ENCODE measurements at regions not wholly inside any gene's neighbourhood (a gene's known extent, or its start where the extent isn't known, plus 50 kb on each side); places are given as distances from the start of the nearest gene placed in this dataset.
"Not testable (repeated sequence)": the region's sequence is repeated elsewhere in the genome, so short reads cannot be mapped to it uniquely, and the experiment has no call there.

DNA sequence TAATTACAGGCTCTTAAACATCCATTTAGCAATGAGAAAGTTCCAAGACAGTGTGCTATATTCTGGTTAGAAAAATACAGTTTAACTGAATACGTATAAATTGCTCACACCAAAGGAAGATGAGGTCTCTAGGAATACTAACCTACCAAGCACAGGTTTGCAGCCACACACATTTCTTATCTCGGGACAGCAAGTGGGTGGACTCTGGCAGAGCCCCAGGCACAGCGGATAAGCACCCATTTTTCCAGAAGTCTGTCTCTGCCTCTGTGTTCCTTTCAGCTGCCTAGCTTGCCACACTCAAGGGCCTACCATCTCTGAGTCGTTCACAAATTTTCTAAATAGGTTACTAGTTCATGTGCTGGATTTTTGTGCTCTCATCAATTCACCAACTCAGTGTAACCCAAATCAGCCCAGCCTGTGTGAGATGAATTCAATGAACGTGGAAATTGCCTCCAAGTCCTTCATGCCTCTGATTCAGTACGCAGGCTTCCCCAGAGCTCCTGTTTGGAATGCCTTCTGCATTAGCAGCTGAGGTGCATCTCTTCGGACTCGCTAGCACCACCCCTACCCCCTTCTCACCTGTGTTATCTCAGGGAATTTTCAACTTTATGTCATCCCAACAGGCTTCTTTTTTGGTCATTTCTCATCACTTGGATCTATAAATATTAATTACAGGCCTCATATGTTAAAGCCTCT, 581.0 kb upstream of the CDH11 start:
- no peak for DNase-seq

DNA sequence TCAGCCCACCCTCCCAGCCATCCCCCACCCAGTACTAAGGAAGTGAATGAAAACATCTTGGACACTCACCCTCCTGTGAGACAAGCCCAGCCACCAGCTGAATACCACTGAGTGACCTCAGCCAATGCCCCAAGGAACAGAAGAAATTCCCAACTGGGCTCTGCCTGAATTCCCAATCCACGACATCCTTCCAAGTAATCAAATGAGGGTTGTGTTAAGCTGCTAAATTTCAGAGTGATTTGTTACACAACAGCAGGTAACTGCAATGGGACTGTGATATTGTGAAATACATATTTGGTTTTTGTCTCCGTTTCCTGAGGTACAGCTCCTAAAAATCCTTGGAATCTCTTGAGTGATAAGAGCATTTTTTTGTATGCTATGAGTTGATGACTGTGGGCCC, 578.7 kb upstream of the CDH11 start:
- no peak for DNase-seq

DNA sequence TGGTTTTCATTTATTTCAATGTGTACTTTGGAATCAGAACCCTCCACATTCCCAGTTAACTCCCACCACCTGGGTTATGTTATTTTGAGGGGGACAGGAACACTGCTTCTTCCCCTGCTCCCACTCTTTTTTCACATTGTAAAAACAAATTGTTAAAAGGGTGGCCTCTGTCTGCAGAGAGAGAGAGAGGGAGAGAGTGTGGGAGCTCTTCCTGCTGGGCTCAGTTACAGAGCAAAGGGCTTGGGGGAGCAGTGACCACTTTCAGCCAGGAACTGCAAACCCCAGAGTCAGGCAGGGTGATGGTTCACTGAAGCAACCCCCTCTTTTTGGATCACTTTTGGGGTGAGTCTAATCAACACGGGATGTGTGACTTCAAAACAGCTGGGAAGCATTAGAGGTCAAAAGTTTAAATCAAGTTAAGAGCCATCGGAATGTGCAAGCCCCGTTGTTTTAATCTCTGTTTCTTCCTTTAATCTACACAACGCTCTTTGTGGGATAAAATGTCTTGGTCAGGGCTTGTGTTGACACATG, 577.0 kb upstream of the CDH11 start:
- no peak for DNase-seq

DNA sequence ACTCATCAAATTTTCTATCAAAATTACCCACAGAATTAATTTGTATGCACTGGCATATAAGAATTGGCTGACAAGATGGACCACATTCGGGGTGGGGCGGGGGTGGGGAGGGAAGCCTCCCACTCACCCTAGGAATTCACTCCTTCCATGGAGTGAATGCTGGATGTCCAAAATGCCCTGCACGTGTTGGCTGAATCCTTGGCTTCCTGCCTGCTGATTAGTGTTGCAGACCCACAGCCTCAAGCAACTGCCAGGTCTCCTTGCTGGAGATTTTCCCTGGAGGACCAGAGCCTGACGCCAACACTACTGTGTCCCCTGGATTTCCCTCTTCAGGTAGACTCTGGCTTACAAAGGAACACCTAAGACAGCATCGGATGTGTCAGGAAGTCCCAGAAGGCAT, 575.7 kb upstream of the CDH11 start:
- DNase-seq, result no peak

DNA sequence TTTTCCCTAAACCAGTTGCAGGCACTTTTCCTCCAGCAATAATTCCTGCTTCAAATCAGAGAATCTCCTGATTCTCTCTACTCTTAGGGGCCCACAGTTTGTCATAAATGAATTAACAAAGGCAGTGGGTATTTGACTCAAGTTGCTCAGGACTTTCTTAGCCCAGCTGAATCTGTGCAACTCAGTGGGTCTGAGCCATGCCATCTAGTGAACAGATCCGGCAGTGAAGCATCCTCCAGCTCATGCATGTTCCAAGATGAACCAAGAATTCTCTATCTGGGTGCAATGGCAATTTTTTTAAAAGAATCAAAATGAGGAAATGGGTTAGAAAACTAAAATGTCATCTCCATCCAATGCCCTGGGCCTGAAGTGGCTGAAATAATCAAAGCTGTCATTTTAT, 575.2 kb upstream of the CDH11 start:
- DNase-seq, result no peak

DNA sequence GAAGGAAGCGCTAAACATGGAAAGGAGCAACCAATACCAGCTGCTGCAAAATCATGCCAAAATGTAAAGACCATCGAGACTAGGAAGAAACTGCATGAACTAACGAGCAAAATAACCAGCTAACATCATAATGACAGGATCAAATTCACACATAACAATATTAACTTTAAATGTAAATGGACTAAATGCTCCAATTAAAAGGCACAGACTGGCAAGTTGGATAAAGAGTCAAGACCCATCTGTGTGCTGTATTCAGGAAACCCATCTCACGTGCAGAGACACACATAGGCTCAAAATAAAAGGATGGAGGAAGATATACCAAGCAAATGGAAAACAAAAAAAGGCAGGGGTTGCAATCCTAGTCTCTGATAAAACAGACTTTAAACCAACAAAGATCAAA, 570.0 kb upstream of the CDH11 start:
- DNase-seq, result not testable (repeated sequence)

DNA sequence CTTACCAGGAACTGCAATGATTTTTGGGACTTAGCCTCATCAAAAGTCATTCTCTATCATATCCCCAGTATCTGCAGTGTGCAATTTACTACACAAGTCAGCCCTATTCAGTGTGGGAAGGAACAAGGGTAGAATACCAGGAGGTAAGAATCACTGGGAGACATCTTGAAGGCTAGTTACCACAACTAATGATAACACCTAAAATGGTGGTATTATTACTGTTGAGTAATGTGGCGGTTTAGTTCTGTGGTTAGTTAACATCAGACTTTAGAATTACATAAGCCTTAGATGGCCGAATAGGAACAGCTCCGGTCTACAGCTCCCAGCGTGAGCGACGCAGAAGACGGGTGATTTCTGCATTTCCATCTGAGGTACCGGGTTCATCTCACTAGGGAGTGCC, 567.9 kb upstream of the CDH11 start:
- DNase-seq, result no peak

DNA sequence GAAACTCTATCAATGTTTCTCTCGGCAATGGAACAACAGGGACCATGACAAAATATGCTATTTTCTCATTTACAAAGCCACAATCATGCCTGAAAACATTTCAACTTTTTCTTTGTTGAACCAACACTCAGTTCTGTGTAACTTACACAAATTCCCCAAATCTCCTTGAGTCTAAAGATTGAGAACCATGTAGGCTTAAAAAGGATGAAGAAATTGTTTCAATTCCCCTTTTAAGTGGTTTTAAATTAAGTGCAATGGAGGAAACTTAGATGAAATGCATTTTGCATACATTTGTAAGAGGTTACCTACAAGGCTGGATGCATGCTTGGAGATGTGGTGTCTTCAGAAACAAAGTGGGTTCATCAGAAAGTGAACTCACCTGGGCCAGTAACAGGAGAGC, 566.4 kb upstream of the CDH11 start:
- DNase-seq, result no peak

DNA sequence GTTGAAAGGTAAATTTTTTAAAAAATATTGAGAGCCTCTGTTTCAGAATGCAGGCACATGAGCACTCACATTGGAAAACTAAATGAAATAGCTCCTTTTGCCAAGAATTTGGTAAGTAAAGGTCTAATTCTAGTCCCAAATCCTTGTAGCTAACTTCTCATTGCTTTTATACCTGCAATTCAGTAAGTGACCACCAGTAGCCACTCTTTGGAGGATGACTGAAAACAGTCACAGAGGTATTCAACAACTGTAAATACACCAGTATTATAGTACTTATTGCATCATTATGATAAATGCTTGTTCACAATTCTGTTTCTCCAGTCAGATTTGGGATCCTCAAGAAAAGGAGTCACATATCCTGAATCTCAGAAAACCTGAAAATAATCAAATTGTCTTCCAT, 562.4 kb upstream of the CDH11 start:
- no peak for DNase-seq

DNA sequence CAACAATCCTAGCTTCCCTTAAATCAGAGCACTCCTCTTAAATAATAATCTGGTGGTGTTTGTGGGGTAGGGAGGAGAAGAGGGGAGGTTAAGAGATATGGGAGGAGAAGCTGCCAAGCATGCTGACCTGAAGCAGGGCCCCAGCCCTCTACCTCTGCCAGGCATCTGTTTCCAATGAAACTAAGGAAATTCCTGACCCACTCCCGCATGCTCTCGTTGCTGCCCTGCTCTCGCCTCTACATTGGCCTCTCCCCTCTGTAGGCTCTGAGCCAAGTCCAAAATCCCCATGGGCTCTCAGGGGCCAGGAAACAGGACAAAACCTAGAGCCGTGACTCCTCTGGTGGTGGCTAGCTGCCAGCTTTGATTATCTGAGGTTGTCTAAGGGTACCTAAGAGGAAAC, 559.5 kb upstream of the CDH11 start:
- DNase-seq, result no peak

DNA sequence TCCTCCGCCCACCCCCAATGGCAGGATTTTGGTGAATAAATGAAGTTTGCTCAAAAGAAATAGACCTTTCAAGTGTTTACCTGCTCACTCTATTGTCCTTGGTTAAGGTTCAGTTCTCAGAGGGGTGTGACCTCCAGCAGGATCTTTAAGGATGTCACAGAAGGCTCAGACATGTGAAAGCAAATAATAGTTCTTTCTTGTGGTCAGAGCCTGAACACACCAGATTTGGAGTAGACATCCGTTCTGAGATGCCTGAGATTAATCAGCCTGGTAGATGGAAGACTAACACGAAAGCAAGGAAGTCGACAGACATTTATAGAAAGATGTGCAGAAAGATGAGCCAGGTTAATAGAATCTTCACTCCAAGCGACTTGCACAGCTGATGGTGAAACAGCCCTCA, 557.9 kb upstream of the CDH11 start:
- no peak for DNase-seq

DNA sequence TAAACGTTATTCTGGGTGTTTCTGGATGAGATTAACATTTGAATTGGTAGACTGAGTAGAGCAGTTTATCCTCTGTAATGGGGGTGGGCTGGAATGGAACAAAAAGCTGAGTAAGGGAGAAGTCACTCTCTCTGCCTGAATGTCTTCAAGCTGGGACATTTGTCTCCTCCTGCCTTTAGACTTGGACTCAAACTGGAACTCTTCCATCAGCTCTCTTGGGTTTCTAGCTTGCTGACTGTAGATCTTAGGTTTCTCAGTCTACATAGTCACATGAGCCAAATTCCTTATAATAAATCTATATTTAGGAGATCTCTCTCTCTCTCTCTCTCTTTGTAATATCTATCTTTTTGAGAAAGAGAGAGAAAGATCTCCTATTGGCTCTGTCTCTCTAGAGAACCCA, 553.3 kb upstream of the CDH11 start:
- no peak for DNase-seq

DNA sequence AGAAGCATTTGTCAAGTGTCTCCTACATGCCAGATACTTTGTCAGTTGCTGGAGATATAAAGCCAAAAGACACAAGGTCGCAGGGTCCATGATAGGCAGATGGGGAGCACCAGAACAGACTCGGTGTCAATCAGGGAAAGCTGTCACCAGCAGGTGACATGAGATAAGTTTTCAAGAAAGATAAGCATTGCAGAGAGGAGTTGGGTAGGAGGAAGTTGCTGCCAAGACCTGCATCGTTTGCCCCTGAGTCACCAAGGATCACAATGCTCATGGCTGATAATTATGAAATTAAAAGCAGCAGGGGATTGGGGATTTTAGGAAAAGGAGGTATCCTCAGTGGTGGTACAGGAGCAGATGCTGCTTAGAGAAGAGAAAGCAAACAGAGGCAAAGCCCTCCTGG, 551.1 kb upstream of the CDH11 start:
- no peak for DNase-seq

DNA sequence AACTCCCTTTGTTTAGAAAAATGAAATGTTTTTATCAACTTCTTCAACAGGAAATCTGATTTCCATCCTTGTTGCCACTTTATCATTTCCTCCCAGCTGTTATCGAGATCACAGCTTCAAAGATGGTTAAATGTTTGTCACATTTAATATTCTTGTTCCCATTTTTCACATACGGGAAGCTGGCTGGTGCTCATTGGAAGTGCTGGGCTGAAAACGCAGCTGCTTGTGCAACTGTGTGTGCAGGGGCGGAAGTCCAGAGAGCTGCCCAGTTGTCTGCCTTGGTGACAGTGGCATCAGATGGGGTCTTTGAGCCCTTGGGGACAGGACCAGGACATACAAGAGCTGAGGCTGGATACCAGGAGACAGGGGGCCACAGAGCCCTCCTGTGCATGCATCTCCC, 549.2 kb upstream of the CDH11 start:
- no peak for DNase-seq

DNA sequence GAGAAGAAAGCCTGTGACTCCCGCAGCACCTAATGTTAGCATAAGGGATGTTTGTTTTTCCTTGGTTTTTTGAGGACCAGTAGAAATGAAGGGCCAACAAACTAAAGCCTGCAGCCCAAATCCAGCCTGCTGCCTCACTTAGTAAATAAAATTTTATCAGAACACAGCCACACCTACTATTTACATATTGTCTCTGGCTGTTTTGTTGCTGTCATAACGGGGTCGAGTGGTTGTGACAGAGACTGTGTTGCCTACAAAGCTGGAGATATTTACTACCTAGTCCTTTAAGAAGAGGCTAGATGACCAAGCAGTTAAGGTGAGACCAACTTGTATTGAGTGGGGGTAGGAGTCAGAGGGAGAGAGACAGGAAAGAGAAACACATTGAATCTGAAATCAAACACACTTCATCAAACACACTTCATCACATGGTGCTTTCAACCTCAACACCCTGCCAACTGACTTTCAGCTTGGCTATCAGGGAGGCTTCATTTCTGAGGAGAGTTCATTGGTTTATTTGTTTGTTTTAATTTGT, 546.3 kb upstream of the CDH11 start:
- no peak for DNase-seq

DNA sequence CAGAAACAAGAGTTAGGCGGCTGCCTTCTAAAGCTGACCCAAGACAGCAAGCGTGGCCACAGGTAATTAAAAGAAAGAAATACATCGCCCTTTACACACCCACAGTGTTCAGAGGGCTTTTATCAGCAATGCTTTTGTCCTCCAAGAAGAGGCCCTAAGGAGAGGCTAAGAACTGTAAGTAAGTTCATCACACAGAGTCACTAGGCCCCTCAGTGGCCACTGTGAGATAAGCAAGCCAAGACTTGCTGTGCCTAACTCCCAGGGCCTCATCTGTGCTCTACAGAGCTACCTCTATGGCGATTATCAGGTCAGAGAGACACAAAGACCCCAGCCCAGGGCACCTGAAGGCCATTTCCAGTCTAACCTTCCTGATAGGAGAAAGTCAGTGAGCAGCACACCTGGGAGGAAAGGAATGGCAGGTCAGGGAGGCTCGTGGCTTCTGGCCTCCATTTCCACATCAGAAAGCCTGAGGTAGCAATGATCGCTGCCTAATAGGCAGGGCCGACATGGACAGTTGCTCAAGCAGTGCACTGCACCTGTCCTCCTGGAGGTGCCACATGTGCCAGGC, 545.2 kb upstream of the CDH11 start:
- no peak for DNase-seq

DNA sequence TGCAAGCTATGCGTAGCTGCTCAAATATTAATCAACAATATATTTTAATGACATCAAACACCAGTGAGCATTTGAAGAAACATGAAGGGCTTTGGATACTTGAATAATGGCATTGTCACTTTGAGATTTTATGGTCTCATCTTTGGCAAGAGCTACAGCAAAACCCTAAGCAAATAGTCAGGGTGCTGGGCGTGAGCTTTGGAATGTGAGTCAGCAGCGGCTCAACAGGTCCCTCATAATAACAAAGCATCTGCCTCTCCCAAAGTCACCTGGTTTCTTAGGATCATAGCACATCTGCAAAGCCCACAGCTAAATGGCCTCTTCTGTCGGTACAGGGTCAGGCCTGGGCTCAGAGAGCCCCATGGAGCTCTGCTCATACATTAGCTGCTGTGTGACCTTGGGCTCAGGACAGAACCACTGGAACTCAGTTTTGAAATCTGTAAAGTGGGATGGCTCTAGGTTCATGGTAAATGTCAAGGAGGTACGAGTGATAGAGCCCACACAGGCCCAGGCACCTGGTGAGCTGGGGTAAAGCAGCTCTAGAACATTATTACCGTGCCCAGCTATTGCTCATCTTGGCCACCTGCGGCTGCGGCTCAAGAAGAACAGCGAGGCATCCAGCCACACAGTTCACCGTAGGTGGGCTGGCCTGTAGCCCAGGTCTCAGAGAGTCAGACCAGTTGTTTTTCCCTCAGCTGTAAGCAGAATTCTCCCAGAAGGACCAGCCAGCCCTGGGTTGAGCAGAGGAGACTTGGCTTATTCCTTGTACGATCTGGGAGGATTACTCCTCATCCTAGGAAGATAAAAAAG, 544.5 kb upstream of the CDH11 start:
- DNase-seq, result no peak

DNA sequence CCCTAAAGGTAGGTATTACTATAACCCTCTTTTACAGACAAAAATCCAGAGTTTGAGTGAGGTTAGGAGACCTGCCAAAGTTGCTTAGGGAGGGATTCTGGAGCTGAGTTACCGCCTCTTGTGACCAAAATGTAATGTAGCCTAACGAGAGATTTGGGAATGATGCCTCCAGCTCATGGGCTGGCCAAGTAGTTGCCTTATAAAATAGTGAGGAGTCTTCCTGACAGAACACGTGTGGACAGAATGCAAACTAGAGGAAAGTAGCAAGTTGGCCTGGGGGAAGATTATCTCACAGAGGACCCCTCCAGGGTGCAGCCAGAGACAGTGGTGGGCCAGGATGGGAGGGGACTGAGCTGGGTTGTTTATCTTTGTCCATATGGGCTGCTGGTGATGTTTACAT, 543.7 kb upstream of the CDH11 start:
- DNase-seq, result no peak

DNA sequence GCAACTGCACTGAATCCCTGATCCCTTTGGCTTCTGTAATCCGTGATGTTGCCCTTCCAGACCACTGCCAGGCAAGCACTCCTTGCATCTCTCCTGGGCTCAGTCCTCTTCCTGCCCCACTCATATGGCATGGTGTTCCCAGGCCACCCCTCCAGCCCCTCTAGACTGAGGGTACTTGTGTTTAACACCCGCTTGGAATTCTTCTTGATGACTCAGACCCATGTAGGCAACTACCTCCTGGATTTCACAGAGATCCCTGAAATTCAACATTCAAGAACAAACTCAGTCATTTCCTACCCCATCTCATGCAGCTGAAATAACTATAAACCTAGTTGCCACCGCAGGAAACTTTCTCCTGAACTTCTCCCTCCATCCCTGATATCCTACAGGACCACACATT, 541.9 kb upstream of the CDH11 start:
- no peak for DNase-seq

DNA sequence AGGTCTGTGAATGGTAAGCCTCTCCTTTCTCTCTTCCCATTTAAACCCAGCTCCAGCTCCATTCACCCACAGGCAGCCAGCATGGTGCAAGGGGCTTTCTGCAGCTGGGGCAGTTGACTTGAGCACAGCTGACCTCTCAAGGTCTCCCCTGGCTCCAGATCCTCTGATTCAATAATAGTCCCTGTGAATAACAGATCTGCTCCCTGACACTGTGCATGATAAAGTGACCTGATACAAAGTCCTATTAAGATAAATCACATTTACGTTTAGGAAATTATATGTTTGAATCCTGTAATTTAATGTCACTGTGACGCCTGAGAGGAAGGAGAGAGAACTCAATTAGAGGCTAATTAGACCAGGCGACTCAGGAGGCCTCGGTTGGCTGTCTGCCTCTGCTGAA, 540.4 kb upstream of the CDH11 start:
- DNase-seq, result no peak

DNA sequence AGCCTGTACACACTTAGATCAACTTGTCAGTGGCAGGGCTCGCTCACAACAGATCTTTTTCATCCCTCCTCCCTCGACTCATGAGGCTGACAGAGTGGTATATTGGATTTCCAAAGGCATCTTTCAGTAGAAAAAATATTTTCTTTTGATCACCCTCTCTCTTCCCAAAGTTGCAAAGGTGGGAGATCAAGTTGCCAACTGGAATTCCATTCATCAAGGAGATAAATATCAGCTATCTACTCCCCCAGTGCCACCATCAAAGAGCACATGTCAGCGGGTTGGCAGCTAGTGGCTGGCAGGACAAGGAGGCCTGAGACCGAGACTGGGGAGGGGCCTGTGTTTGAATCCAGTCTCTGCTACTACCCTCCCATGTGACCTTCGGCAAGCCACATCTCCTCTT, 539.7 kb upstream of the CDH11 start:
- no peak for DNase-seq

DNA sequence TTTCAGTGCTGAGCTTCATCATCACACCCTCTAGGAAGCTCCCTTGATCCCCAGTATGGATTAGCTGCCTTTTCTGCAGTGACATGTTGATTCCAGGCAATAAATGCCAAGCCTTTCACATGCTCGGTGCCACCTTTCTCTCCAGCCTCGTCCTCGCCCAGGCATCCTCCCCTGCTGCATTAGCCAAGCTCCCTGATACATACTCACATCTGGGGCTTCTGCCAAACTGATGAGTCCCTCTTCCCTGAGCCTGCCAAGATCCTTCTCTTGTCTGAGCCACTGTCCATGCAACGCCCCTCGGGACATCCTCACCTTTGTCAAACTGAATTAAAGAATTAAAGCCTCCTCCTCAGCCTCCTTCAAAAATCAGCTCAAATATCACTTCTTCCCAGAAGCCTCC, 538.5 kb upstream of the CDH11 start:
- DNase-seq, result no peak

DNA sequence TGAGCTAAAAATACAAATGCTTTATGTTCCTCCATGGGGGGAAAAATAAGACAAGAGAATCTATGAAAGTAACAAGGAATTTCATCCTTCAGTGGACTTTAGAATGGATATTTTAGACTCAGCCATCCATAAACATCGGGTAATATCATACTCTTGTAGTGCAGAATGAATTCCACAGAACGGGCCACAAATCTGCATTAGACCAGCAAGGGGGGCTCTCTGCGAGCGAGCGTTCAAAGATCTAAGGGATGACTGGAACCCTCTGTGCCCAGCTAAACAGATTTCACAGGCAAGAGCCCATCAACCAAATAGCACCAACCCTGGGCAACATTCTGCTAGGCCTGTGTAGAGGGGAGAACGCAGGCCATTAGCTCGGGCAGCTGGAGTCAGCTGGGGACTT, 537.9 kb upstream of the CDH11 start:
- DNase-seq, result no peak

DNA sequence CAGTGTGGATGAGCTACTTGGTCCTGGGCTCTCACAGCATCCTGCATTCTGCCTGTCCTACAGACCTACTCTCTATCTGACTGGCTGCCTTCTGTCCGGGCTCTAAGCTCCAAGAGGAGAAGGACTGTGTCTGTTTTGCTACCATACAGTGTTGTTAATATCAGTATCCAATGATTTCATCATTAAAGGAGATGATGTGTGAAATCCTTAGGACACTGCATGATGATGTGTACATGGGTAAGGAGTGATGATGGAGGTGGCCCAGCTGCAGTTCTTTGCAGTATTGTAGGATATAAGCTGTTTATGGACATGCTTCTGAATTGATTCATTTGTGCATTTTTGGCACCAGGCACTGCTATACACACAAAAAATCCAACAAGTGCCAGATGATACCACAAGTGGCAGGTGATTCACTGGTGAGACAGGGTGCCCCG, 536.9 kb upstream of the CDH11 start:
- DNase-seq, result no peak

Measured in stimulated activated CD4-positive, alpha-beta T cell treated with anti-CD3 and anti-CD28 coated beads, Interleukin-4, amount 100 ng/mL, for 4 hours (primary cell).